Hepatocyte (in vitro differentiated cells): ENCODE measurements at regions not wholly inside any gene's neighbourhood (a gene's known extent, or its start where the extent isn't known, plus 50 kb on each side); places are given as distances from the start of the nearest gene placed in this dataset.

Experiments
- CTCF ChIP-seq: fragments of 200-600 bp; sonication (generic); IDR thresholded peaks from 2 replicates; pipeline ENCODE4 v1.5.1; 2016; ENCODE audit warnings: antibody characterized with exemption, mild to moderate bottlenecking; ENCODE audit not compliant: poor library complexity
- EZH2 ChIP-seq: fragments of 200-600 bp; sonication (generic); IDR thresholded peaks from 2 replicates; pipeline ENCODE4 v1.6.1; 2016; ENCODE audit warnings: antibody characterized with exemption, mild to moderate bottlenecking, borderline replicate concordance
- EZH2phosphoT487 ChIP-seq: fragments of 200-600 bp; sonication (generic); IDR thresholded peaks from one replicate; pipeline ENCODE4 v1.6.1; 2018; ENCODE audit warnings: antibody characterized with exemption, mild to moderate bottlenecking, low read depth, moderate library complexity; ENCODE audit not compliant: unreplicated experiment, severe bottlenecking

DNA sequence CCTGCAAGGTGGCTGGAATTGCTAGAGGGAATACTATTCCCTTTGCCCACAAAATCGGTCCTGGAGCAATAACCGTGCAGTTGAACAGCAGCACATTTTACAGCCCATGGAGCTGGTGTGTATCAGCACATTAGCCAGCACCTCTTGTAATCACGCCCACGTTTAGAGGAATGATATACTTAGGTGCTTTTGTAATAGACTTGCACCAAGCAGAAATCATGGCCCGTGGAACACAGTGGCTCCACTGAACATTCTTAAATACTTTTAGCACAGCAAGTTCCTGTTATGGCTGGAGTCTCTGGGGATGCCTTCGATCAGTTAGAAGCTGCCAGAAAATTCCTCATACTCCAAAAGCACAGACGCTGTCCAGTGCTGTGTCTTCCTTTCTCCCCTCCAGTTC lies 218.1 kb upstream of the FAM78B start:
- TF ChIP-seq CTCF (no peak), EZH2phosphoT487 (no peak), EZH2 (no peak)
